G401.6 (cell line): ENCODE measurements at regions not wholly inside any gene's neighbourhood (a gene's known extent, or its start where the extent isn't known, plus 50 kb on each side); places are given as distances from the start of the nearest gene placed in this dataset.
"Not testable (repeated sequence)": the region's sequence is repeated elsewhere in the genome, so short reads cannot be mapped to it uniquely, and the experiment has no call there.

Source experiments
- FAIRE-seq: peaks from 2 replicates; lab custom pipeline; 2012; peaks lifted over from hg19 to GRCh38; lab: Jason Lieb, UNC

- FAIRE-seq: no peak
Measured at GRCh38 chr7:94314413-94315410, 80.0 kb upstream of the COL1A2 start.

DNA sequence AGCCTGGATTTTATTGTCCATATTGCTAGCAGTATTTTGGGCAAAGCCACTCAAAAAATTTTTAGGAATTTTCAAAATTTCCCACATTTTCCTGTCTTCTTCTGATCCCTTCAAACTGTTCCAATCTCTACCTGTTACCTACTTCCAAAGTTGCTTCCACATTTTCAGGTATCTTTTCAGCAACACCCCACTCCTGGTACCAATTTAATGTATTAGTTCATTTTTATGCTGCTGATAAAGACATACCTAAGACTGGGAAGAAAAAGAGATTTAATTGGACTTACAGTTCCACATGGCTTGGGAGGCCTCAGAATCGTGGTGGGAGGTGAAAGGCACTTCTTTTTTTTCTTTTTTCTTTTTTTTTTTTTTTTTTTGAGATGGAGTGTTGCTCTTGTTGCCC is 73.6 kb upstream of the COL1A2 start:
- FAIRE-seq: not testable (repeated sequence)

GRCh38 chr7:94323844-94324243 is 70.9 kb upstream of the COL1A2 start:
- no peak for FAIRE-seq

DNA sequence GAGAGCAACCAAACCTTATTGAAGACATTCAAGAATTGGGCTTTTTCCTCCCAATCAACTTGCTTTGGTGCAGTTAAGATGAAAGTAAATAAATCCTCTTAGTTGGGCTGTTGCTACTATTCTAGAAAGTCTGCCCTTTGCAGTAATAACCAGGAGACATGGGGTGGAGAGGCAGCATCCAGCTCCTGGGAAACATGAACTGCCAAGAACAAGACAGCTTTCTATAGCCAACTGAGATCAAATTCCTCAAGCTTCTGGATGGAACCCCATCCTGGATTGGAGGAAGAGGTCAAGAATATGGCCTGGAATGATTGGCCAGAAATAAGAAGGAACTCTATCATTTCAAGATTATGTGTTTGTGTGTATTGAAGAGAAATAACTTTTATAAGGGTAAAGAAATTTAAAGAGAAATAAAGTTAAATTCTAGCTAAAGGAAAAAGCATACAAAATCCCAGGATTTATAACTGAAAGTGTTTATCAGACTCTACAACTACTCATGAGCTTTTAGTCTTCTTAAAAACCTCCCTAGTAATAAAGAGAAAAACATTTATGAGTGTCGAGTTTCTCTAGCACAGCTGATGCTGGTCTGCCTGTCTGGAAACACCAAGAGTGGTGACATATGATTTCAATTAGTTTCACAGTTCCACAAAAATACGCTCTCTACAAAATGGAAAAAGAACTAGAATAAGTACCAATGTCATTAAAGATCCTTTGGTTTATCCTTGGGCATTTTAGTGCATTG is 70.1 kb upstream of the COL1A2 start:
- FAIRE-seq: no peak

- no peak for FAIRE-seq
Measured at GRCh38 chr7:94325122-94325475, 69.6 kb upstream of the COL1A2 start.

DNA sequence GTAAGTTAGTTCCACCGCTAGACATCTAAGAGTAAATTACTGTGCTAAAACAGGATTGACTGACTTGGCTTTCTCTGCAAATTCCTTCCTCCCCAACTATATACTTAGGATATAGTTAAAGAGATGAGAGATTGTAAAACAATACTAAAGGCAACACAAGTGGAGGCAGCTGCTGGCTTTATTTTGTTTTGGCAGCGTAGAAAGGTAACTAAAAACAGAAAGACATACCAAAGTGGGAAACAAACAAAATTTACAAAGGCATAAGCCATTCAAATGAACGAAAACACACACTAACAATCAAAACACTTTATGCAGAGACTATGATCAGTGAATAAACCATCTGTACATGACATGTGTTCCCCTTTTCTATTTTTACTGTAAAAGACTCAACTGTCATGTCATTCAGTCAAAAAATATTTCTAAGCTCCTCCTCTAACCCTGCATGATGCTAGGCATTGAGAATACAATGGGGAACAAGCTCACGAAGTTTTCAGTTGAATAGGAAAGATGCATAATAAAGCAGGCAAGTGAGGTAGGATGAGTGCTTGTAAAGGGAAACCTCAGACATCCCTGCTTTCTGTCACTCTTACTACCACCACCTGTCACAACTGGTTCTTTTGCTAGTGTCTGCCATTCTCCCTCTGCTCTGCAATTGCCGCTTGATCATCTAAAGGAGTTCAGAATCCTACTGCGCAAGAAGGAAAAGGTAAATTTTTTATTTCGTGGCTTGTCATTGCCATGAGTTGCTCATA is 64.2 kb upstream of the COL1A2 start:
- FAIRE-seq: no peak

DNA sequence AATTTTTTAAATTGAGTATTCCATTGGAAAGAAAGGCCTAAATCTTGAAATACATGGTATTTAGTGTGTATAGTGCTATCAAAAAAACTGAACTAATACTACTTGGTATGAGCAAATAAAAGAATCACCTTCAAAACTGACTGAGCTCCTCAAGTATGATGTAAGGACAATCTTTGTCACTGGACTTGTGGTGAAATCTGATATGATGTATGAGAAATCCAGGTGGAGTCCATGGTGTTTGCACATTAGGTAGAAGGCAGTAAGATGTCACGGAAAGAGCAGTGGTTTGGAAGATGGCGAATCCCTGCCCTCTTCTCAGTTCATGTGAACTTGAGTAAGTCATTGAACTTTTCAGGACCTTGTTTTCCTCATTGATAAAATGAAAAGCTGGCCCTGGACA is 62.1 kb upstream of the COL1A2 start:
- FAIRE-seq: no peak

DNA sequence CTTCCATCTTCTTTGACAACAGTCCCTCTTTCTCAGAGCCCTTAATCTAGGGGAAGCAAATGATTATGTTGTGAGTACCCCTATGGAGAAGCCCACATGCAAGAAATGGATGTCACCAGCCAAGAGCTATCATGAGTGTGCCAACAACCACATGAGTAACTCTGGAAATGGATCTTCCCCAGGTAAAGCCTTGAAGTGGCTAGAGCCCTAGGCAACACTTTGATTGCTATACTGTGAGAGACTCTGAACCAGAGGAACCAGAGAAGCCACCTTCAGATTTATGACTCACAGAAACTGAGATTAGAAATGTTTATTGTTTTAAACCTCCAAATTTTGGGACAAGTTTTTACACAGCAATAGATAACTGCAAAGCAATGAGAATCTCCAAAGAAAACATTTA is 60.9 kb upstream of the COL1A2 start:
- no peak for FAIRE-seq

- no peak for FAIRE-seq
Measured at GRCh38 chr7:94335586-94335985, 59.1 kb upstream of the COL1A2 start.

DNA sequence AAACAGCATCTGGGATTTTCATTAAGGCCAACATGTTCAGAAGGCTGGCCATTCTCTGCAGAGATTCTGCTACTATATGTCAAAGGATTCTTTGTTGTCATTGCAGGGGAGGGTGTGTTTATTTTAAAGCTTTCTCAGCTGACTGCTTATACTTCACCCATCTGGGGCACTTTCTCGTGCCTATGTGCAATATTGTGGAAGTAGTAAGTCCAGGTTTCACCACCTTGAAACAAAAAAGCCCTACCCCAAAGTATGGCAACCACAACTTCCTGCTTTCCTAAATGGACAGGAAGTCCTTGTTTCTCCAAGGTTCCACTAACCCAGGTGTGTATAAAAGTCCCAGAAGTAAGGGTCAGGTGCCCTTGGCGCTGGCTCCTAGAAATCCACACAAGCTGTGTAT is 58.7 kb upstream of the COL1A2 start:
- no peak for FAIRE-seq

DNA sequence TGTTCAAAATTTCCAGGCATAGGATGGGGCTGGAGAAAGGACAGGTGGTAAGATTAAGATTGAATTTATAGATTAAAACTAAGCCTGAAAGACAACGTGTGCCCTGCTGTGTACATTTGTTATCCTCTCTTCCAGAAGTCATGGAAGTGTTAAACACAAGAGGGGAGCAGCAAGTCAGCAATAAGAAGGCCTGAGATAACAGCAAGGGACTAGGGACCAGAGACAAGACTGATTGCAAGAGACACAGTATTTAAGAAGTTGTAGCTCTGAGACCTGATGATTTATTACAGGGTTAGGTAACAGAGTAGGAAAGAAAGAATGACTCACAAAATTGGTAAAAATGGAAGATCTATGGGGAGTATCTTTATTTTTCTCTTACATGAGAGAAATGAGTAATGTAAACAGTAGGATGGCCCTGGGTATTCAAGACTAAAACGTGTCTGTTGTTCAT is 55.7 kb upstream of the COL1A2 start:
- no peak for FAIRE-seq

DNA sequence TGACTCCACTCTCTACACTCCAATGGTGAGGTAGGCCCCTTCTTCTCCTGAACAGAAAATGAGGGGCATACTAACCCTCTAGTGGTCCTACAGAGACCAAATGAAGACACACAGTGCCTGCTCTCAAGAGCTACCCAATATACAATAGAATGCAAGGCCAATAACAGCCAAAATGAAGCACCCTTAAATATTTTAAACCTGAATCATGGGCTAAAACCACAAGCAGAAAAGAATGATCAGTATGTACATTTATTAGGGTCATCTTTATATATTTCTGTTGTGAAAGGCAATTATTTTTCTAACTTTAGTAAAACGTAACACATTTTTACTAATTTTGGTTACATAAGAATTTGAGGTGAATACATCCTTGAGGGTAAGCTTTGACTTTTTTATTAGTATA is 49.9 kb upstream of the COL1A2 start:
- no peak for FAIRE-seq
